H9 (cell line): ENCODE measurements at regions not wholly inside any gene's neighbourhood (a gene's known extent, or its start where the extent isn't known, plus 50 kb on each side); places are given as distances from the start of the nearest gene placed in this dataset.

Source experiments
- DNase-seq: peaks from one replicate; pipeline ENCODE4 v3.0.0-alpha.2; 2017
- H2AFZ ChIP-seq: one replicate; pipeline ENCODE4 v1.6.1; 2013; ENCODE audit warnings: mild to moderate bottlenecking, low read length, control low read depth, moderate library complexity
- H2AK5ac ChIP-seq: 2 replicates; pipeline ENCODE4 v1.6.1; 2013; ENCODE audit warnings: low read length, control low read depth, mixed read lengths; ENCODE audit not compliant: insufficient read length
- H2BK120ac ChIP-seq: one replicate; pipeline ENCODE4 v1.6.1; 2013; ENCODE audit warnings: low read depth, mild to moderate bottlenecking, low read length, control low read depth, inconsistent platforms; ENCODE audit not compliant: poor library complexity, severe bottlenecking
- H2BK12ac ChIP-seq: 2 replicates; pipeline ENCODE4 v1.6.1; 2013; ENCODE audit warnings: low read length, control low read depth, mixed read lengths, low read depth; ENCODE audit not compliant: insufficient read length
- H2BK15ac ChIP-seq: 2 replicates; pipeline ENCODE4 v1.6.1; 2013; ENCODE audit warnings: low read depth, low read length, control low read depth
- H2BK20ac ChIP-seq: one replicate; pipeline ENCODE4 v1.6.1; 2013; ENCODE audit warnings: low read depth, mild to moderate bottlenecking, low read length, control low read depth, inconsistent platforms; ENCODE audit not compliant: poor library complexity, severe bottlenecking
- H2BK5ac ChIP-seq: 2 replicates; pipeline ENCODE4 v1.6.1; 2013; ENCODE audit warnings: low read length, control low read depth, mixed read lengths; ENCODE audit not compliant: insufficient read length
- H3K14ac ChIP-seq: 2 replicates; pipeline ENCODE4 v1.6.1; 2013; ENCODE audit warnings: low read length, control low read depth; ENCODE audit not compliant: insufficient read depth
- H3K18ac ChIP-seq: 2 replicates; pipeline ENCODE4 v1.6.1; 2013; ENCODE audit warnings: low read depth, mild to moderate bottlenecking, mixed read lengths, low read length, control low read depth; ENCODE audit not compliant: insufficient read length
- H3K23ac ChIP-seq: 2 replicates; pipeline ENCODE4 v1.6.1; 2013; ENCODE audit warnings: low read length, control low read depth, mixed read lengths, low read depth; ENCODE audit not compliant: insufficient read length
- H3K23me2 ChIP-seq: 2 replicates; pipeline ENCODE4 v1.6.1; 2013; ENCODE audit warnings: low read depth, mild to moderate bottlenecking, mixed read lengths, low read length, control low read depth; ENCODE audit not compliant: insufficient read length, poor library complexity, severe bottlenecking
- H3K27ac ChIP-seq: 2 replicates; pipeline ENCODE4 v1.5.1; 2013; ENCODE audit warnings: low read length, control low read depth, mixed read lengths, low read depth; ENCODE audit not compliant: insufficient read length
- H3K27me3 ChIP-seq: 2 replicates; pipeline ENCODE4 v1.6.1; 2013; ENCODE audit warnings: low read length, control low read depth, inconsistent platforms; ENCODE audit not compliant: insufficient read depth
- H3K4ac ChIP-seq: 2 replicates; pipeline ENCODE4 v1.6.1; 2013; ENCODE audit warnings: low read depth, mild to moderate bottlenecking, control low read depth, inconsistent platforms, low read length, moderate library complexity
- H3K4me1 ChIP-seq: 2 replicates; pipeline ENCODE4 v1.6.1; 2013; ENCODE audit warnings: low read length, control low read depth, inconsistent platforms; ENCODE audit not compliant: insufficient read depth
- H3K4me2 ChIP-seq: 2 replicates; pipeline ENCODE4 v1.6.1; 2013; ENCODE audit warnings: low read length, control low read depth, mixed read lengths; ENCODE audit not compliant: insufficient read length, insufficient read depth
- H3K56ac ChIP-seq: 2 replicates; pipeline ENCODE4 v1.6.1; 2013; ENCODE audit warnings: low read depth, mild to moderate bottlenecking, mixed read lengths, low read length, control low read depth; ENCODE audit not compliant: insufficient read length
- H3K79me1 ChIP-seq: 2 replicates; pipeline ENCODE4 v1.6.1; 2013; ENCODE audit warnings: low read depth, mild to moderate bottlenecking, moderate library complexity, low read length, control low read depth, inconsistent platforms; ENCODE audit not compliant: insufficient read depth, poor library complexity, severe bottlenecking
- H3K79me2 ChIP-seq: 2 replicates; pipeline ENCODE4 v1.6.1; 2013; ENCODE audit warnings: low read length, control low read depth, inconsistent platforms; ENCODE audit not compliant: insufficient read depth
- H3K9ac ChIP-seq: 2 replicates; pipeline ENCODE4 v1.6.1; 2013; ENCODE audit warnings: low read length, control low read depth, mixed read lengths; ENCODE audit not compliant: insufficient read length; ENCODE audit errors: extremely low read depth
- H3K9me3 ChIP-seq: one replicate; pipeline ENCODE4 v1.6.1; 2013; ENCODE audit warnings: low read depth, low read length, inconsistent platforms; ENCODE audit not compliant: control insufficient read depth
- H3T11ph ChIP-seq: one replicate; pipeline ENCODE4 v1.6.1; 2013; ENCODE audit warnings: mild to moderate bottlenecking, low read length, control low read depth, inconsistent platforms
- H4K20me1 ChIP-seq: one replicate; pipeline ENCODE4 v1.6.1; 2013; ENCODE audit not compliant: control insufficient read depth, insufficient read length, insufficient read depth
- H4K5ac ChIP-seq: 2 replicates; pipeline ENCODE4 v1.6.1; 2013; ENCODE audit warnings: low read depth, mild to moderate bottlenecking, mixed read lengths, low read length, control low read depth; ENCODE audit not compliant: insufficient read length
- H4K8ac ChIP-seq: replicated peaks from 2 replicates; pipeline ENCODE4 v1.6.1; 2013; ENCODE audit warnings: low read length, control low read depth, mixed read lengths, low read depth; ENCODE audit not compliant: insufficient read length
- H4K91ac ChIP-seq: 2 replicates; pipeline ENCODE4 v1.6.1; 2013; ENCODE audit warnings: low read depth, mild to moderate bottlenecking, moderate library complexity, mixed read lengths, low read length, control low read depth; ENCODE audit not compliant: insufficient read length
- H3K27ac Mint-ChIP-seq, 3 experiments: 2 replicates in 2 of 3; 3 replicates in 1 of 3; pipeline ENCODE4 v1.8.0; 2020 to 2021; ENCODE audit warnings: mixed read lengths in 3 of 3, mild to moderate bottlenecking in 1 of 3, moderate library complexity in 1 of 3
- H3K27me3 Mint-ChIP-seq: 2 replicates; pipeline ENCODE4 v1.8.0; 2021; ENCODE audit warnings: low read depth, mild to moderate bottlenecking, moderate library complexity, mixed read lengths
- H3K36me3 Mint-ChIP-seq, 3 experiments: 2 replicates in 2 of 3; 3 replicates in 1 of 3; pipeline ENCODE4 v1.8.0; 2020 to 2021; ENCODE audit warnings: low read depth in 3 of 3, mixed read lengths in 3 of 3; ENCODE audit not compliant: insufficient read depth in 1 of 3
- H3K4me1 Mint-ChIP-seq, 2 experiments: 2 replicates each; pipeline ENCODE4 v1.8.0; 2020; ENCODE audit warnings: mixed read lengths in 2 of 2
- H3K4me3 Mint-ChIP-seq, 2 experiments: 2 replicates in 1 of 2; 3 replicates in 1 of 2; pipeline ENCODE4 v1.8.0; 2020 to 2021; ENCODE audit warnings: mild to moderate bottlenecking in 2 of 2, mixed read lengths in 2 of 2, moderate library complexity in 1 of 2
- H3K9me3 Mint-ChIP-seq, 2 experiments: 2 replicates in 1 of 2; 3 replicates in 1 of 2; pipeline ENCODE4 v1.8.0; 2020; ENCODE audit warnings: mild to moderate bottlenecking in 2 of 2, mixed read lengths in 2 of 2, moderate library complexity in 1 of 2
- CTCF ChIP-seq: fragments of 200-600 bp; sonication (generic); conservative IDR thresholded peaks from 3 replicates; pipeline ENCODE4 v1.8.0; 2021; ENCODE audit warnings: antibody characterized with exemption, mild to moderate bottlenecking
- whole genome bisulfite sequencing: extraction: QIAGEN DNeasy Blood & Tissue Kit; methylation state at CpG from one replicate; pipeline ENCODE4 v1.1.7; 2013; ENCODE audit warnings: missing lambda C conversion rate, low lambda C conversion rate, mixed read lengths; ENCODE audit not compliant: insufficient read length; ENCODE audit errors: extremely low coverage; 5-methylcytosine and 5-hydroxymethylcytosine counted together

GRCh38 chr20:30985386-30985785 is 272.1 kb upstream of the DEFB115 start:
- H2BK12ac ChIP-seq, result no peak overlapping the region
- H4K91ac ChIP-seq, result no peak overlapping the region
- H3K79me1 ChIP-seq, result no peaks in the 10 kb centered on the region
- peaks cover 43% of the 10 kb centered on the region for H3K9me3 ChIP-seq
- no peak overlapping the region for H3K14ac ChIP-seq
- no peaks in the 10 kb centered on the region for H3K4me1 Mint-ChIP-seq
- H3K23me2 ChIP-seq, result no peaks in the 10 kb centered on the region
- no peaks in the 10 kb centered on the region for H3K27me3 ChIP-seq
- no peak overlapping the region for H3K27ac ChIP-seq
- no peak overlapping the region for H3K56ac ChIP-seq
- H4K5ac ChIP-seq, result no peak overlapping the region
- no peak overlapping the region for H3K4me3 Mint-ChIP-seq
- no peak overlapping the region for H2BK5ac ChIP-seq
- H2BK15ac ChIP-seq, result no peak overlapping the region
- peaks cover 15% of the 10 kb centered on the region for H3K27me3 Mint-ChIP-seq
- no peak overlapping the region for H2AK5ac ChIP-seq
- H3K9ac ChIP-seq, result no peak overlapping the region
- H4K8ac ChIP-seq, result no peak overlapping the region
- peak; percentile 24 for DNase-seq
- no peak overlapping the region for H2AFZ ChIP-seq
- H3K36me3 Mint-ChIP-seq, result peaks cover 14 to 58% (median 15%) of the 10 kb centered on the region in 3 experiments; a peak in 6 of 7 replicates
- H3K27ac Mint-ChIP-seq, result no peak overlapping the region
- no peak overlapping the region for H3T11ph ChIP-seq
- no peaks in the 10 kb centered on the region for H4K20me1 ChIP-seq
- TF ChIP-seq CTCF, result no peak
- H3K4me2 ChIP-seq, result no peak overlapping the region
- H2BK20ac ChIP-seq, result no peak overlapping the region
- no peak overlapping the region for H3K4ac ChIP-seq
- H3K23ac ChIP-seq, result no peak overlapping the region
- WGBS, result no CpG with 5 or more reads among the region's 18 CpGs
- no peaks in the 10 kb centered on the region for H3K79me2 ChIP-seq
- H2BK120ac ChIP-seq, result no peak overlapping the region
- no peak overlapping the region for H3K18ac ChIP-seq
- H3K9me3 Mint-ChIP-seq, result peaks cover 88 to 91% of the 10 kb centered on the region in 2 experiments
- H3K4me1 ChIP-seq, result no peaks in the 10 kb centered on the region
